ENCODE measurements at regions not wholly inside any gene's neighbourhood (a gene's known extent, or its start where the extent isn't known, plus 50 kb on each side); places are given as distances from the start of the nearest gene placed in this dataset.
"Not testable (repeated sequence)": the region's sequence is repeated elsewhere in the genome, so short reads cannot be mapped to it uniquely, and the experiment has no call there.

GRCh38 chr13:110979149-110979548 lies 64.3 kb upstream of the ANKRD10 start:
- TF ChIP-seq TARDBP, NFRKB (IDR thresholded peaks at IDR 0.05): not testable (repeated sequence)

All from HEK293T (cell line).